ENCODE measurements at regions not wholly inside any gene's neighbourhood (a gene's known extent, or its start where the extent isn't known, plus 50 kb on each side); places are given as distances from the start of the nearest gene placed in this dataset.
A peak's percentile ranks its signal among the peaks of the same experiment; 100 is the strongest.

- Histone ChIP-seq H3K9me3 (no peaks in the 10 kb centered on the region), H3K4me1 (ENCODE audit: control insufficient read depth in 1 of 2, extremely low read depth in 1 of 2, insufficient read depth in 2 of 2, low read length in 2 of 2) (peaks cover 0 to 3% of the 10 kb centered on the region in 2 experiments), H3K36me3 (ENCODE audit: control insufficient read depth in 2 of 2, extremely low read depth in 1 of 2, insufficient read depth in 1 of 2, low read length in 1 of 2) (no peaks in the 10 kb centered on the region), H3K27me3 (replicated peaks in 1 of 2; ENCODE audit: control insufficient read depth in 2 of 2, extremely low read depth in 1 of 2, insufficient read depth in 2 of 2, low read length in 1 of 2) (no peaks in the 10 kb centered on the region), H3K4me3 (ENCODE audit: control insufficient read depth in 1 of 2, extremely low read depth in 1 of 2, low read length in 1 of 2) (no peak overlapping the region), H3K27ac (ENCODE audit: low read length) (no peak overlapping the region)
- peaks cover 11 to 17% of the 10 kb centered on the region in 2 donors for H3K27me3 Mint-ChIP-seq
- peaks cover 6 to 14% (median 8%) of the 10 kb centered on the region in 3 donors for H3K4me1 Mint-ChIP-seq
- ChIA-PET CTCF (interaction anchor here in 1 of 2 donors (0.5 kb wide), 1 partner anchor 347 kb away, joined by 3 read pairs; no protein-coding TSS in a partner anchor), POLR2A (interaction anchor here in 1 of 2 donors (0.7 kb wide), 1 partner anchor 18 kb away, joined by 8 read pairs; no protein-coding TSS in a partner anchor)
- H3K27ac Mint-ChIP-seq = no peak overlapping the region
- ATAC-seq (replicated peaks in 1 of 4) = no peak
- H3K36me3 Mint-ChIP-seq = no peaks in the 10 kb centered on the region
- DNase-seq = no peak
- no peak overlapping the region for H3K4me3 Mint-ChIP-seq
- H3K9me3 Mint-ChIP-seq = no peaks in the 10 kb centered on the region
Measured at GRCh38 chr1:186609183-186609582, 71.0 kb downstream of the PTGS2 start.

- 50% methylated on average over 2 of the region's 4 CpGs for WGBS (ENCODE audit: insufficient coverage)
- peak in 1 of 4 experiments; percentile 45 for ATAC-seq (replicated peaks in 1 of 4)
- Mint-ChIP-seq H3K27ac (no peak overlapping the region), H3K9me3 (no peaks in the 10 kb centered on the region), H3K36me3 (no peaks in the 10 kb centered on the region), H3K4me1 (no peaks in the 10 kb centered on the region), H3K27me3 (peaks cover 15 to 18% of the 10 kb centered on the region in 2 donors), H3K4me3 (no peak overlapping the region)
- POLR2A ChIA-PET = interaction anchor here in 1 of 2 donors (0.6 kb wide), 1 partner anchor 20 kb away, joined by 4 read pairs; no protein-coding TSS in a partner anchor
- CTCF ChIA-PET = interaction anchor here (0.6 to 1.1 kb wide), 4 partner anchors 9 to 382 kb away, joined by 3 to 5 read pairs (median 4); no protein-coding TSS in a partner anchor
- no peaks in the 10 kb centered on the region for H3K36me3 ChIP-seq (ENCODE audit: control insufficient read depth in 2 of 2, extremely low read depth in 1 of 2, insufficient read depth in 1 of 2, low read length in 1 of 2)
- H3K27me3 ChIP-seq (replicated peaks in 1 of 2; ENCODE audit: control insufficient read depth in 2 of 2, extremely low read depth in 1 of 2, insufficient read depth in 2 of 2, low read length in 1 of 2) = no peaks in the 10 kb centered on the region
- H3K9me3 ChIP-seq = no peaks in the 10 kb centered on the region
- no peaks in the 10 kb centered on the region for H3K4me1 ChIP-seq (ENCODE audit: control insufficient read depth in 1 of 2, extremely low read depth in 1 of 2, insufficient read depth in 2 of 2, low read length in 2 of 2)
- H3K27ac ChIP-seq (ENCODE audit: low read length) = no peak overlapping the region
- no peak overlapping the region for H3K4me3 ChIP-seq (ENCODE audit: control insufficient read depth in 1 of 2, extremely low read depth in 1 of 2, low read length in 1 of 2)
- DNase-seq = peak in 5 of 35 experiments; percentile 1 to 39 (median 4)
Measured at GRCh38 chr1:186605762-186606350, 74.4 kb downstream of the PTGS2 start.

GRCh38 chr1:186595969-186596368, 84.3 kb downstream of the PTGS2 start:
- H3K4me1 ChIP-seq (ENCODE audit: control insufficient read depth in 1 of 2, extremely low read depth in 1 of 2, insufficient read depth in 2 of 2, low read length in 2 of 2) = no peaks in the 10 kb centered on the region
- no peaks in the 10 kb centered on the region for H3K9me3 ChIP-seq
- H3K9me3 Mint-ChIP-seq = peaks cover 0 to 15% (median 11%) of the 10 kb centered on the region in 3 donors
- H3K27ac Mint-ChIP-seq = no peak overlapping the region
- no peak overlapping the region for H3K4me3 ChIP-seq (ENCODE audit: control insufficient read depth in 1 of 2, extremely low read depth in 1 of 2, low read length in 1 of 2)
- no peak overlapping the region for H3K27ac ChIP-seq (ENCODE audit: low read length)
- WGBS (ENCODE audit: insufficient coverage) = 4% methylated on average over 2 of the region's 3 CpGs
- H3K36me3 ChIP-seq (ENCODE audit: control insufficient read depth in 2 of 2, extremely low read depth in 1 of 2, insufficient read depth in 1 of 2, low read length in 1 of 2) = no peaks in the 10 kb centered on the region
- H3K27me3 ChIP-seq (replicated peaks in 1 of 2; ENCODE audit: control insufficient read depth in 2 of 2, extremely low read depth in 1 of 2, insufficient read depth in 2 of 2, low read length in 1 of 2) = no peaks in the 10 kb centered on the region
- H3K4me1 Mint-ChIP-seq = peaks cover 4 to 13% (median 5%) of the 10 kb centered on the region in 3 donors
- no peak for ATAC-seq (replicated peaks in 1 of 4)
- CTCF ChIA-PET = no interaction called here
- no peak for DNase-seq
- H3K4me3 Mint-ChIP-seq = no peak overlapping the region
- peaks cover 0 to 3% of the 10 kb centered on the region in 2 donors for H3K27me3 Mint-ChIP-seq
- no peaks in the 10 kb centered on the region for H3K36me3 Mint-ChIP-seq
- POLR2A ChIA-PET = no interaction called here

GRCh38 chr1:186578325-186579016, 101.8 kb downstream of the PTGS2 start:
- H3K4me1 ChIP-seq (ENCODE audit: control insufficient read depth in 1 of 2, extremely low read depth in 1 of 2, insufficient read depth in 2 of 2, low read length in 2 of 2) = no peaks in the 10 kb centered on the region
- H3K4me1 Mint-ChIP-seq = no peaks in the 10 kb centered on the region
- ChIA-PET POLR2A (no interaction called here), CTCF (no interaction called here)
- no peaks in the 10 kb centered on the region for H3K9me3 ChIP-seq
- H3K36me3 Mint-ChIP-seq = no peaks in the 10 kb centered on the region
- no peaks in the 10 kb centered on the region for H3K36me3 ChIP-seq (ENCODE audit: control insufficient read depth in 2 of 2, extremely low read depth in 1 of 2, insufficient read depth in 1 of 2, low read length in 1 of 2)
- no peak overlapping the region for H3K4me3 ChIP-seq (ENCODE audit: control insufficient read depth in 1 of 2, extremely low read depth in 1 of 2, low read length in 1 of 2)
- no peak overlapping the region for H3K27ac ChIP-seq (ENCODE audit: low read length)
- 80% methylated on average over 1 of the region's 5 CpGs for WGBS (ENCODE audit: insufficient coverage)
- peaks cover 0 to 1% of the 10 kb centered on the region in 2 experiments for H3K27me3 ChIP-seq (replicated peaks in 1 of 2; ENCODE audit: control insufficient read depth in 2 of 2, extremely low read depth in 1 of 2, insufficient read depth in 2 of 2, low read length in 1 of 2)
- peaks cover 5 to 8% (median 7%) of the 10 kb centered on the region in 3 donors for H3K9me3 Mint-ChIP-seq
- ATAC-seq (replicated peaks in 1 of 4) (no peak), DNase-seq (no peak)
- no peak overlapping the region for H3K27ac Mint-ChIP-seq
- no peak overlapping the region for H3K4me3 Mint-ChIP-seq
- H3K27me3 Mint-ChIP-seq = no peaks in the 10 kb centered on the region

- Histone ChIP-seq H3K9me3 (no peaks in the 10 kb centered on the region), H3K4me3 (ENCODE audit: control insufficient read depth in 1 of 2, extremely low read depth in 1 of 2, low read length in 1 of 2) (no peak overlapping the region), H3K27ac (ENCODE audit: low read length) (no peak overlapping the region), H3K4me1 (ENCODE audit: control insufficient read depth in 1 of 2, extremely low read depth in 1 of 2, insufficient read depth in 2 of 2, low read length in 2 of 2) (no peaks in the 10 kb centered on the region), H3K36me3 (ENCODE audit: control insufficient read depth in 2 of 2, extremely low read depth in 1 of 2, insufficient read depth in 1 of 2, low read length in 1 of 2) (no peaks in the 10 kb centered on the region), H3K27me3 (replicated peaks in 1 of 2; ENCODE audit: control insufficient read depth in 2 of 2, extremely low read depth in 1 of 2, insufficient read depth in 2 of 2, low read length in 1 of 2) (no peaks in the 10 kb centered on the region)
- Mint-ChIP-seq H3K27me3 (no peaks in the 10 kb centered on the region), H3K4me1 (no peaks in the 10 kb centered on the region), H3K9me3 (peaks cover 0 to 5% (median 4%) of the 10 kb centered on the region in 3 donors), H3K4me3 (no peak overlapping the region), H3K27ac (no peak overlapping the region), H3K36me3 (no peaks in the 10 kb centered on the region)
- DNase-seq (no peak), ATAC-seq (replicated peaks in 1 of 4) (no peak)
- 83% methylated on average over 1 of the region's 3 CpGs for WGBS (ENCODE audit: insufficient coverage)
- POLR2A ChIA-PET = no interaction called here
- CTCF ChIA-PET = no interaction called here
Measured at GRCh38 chr1:186577633-186578032, 102.6 kb downstream of the PTGS2 start.

GRCh38 chr1:186577216-186577615, 103.0 kb downstream of the PTGS2 start:
- no peaks in the 10 kb centered on the region for H3K4me1 ChIP-seq (ENCODE audit: control insufficient read depth in 1 of 2, extremely low read depth in 1 of 2, insufficient read depth in 2 of 2, low read length in 2 of 2)
- no peaks in the 10 kb centered on the region for H3K36me3 Mint-ChIP-seq
- no peaks in the 10 kb centered on the region for H3K4me1 Mint-ChIP-seq
- ChIA-PET CTCF (interaction anchor here in 1 of 2 donors (0.6 kb wide), 1 partner anchor 468 kb away, joined by 3 read pairs; no protein-coding TSS in a partner anchor), POLR2A (interaction anchor here in 1 of 2 donors (0.5 kb wide), 1 partner anchor 38 kb away, joined by 4 read pairs; no protein-coding TSS in a partner anchor)
- ATAC-seq (replicated peaks in 1 of 4) = no peak
- DNase-seq = no peak
- H3K36me3 ChIP-seq (ENCODE audit: control insufficient read depth in 2 of 2, extremely low read depth in 1 of 2, insufficient read depth in 1 of 2, low read length in 1 of 2) = no peaks in the 10 kb centered on the region
- no peak overlapping the region for H3K4me3 ChIP-seq (ENCODE audit: control insufficient read depth in 1 of 2, extremely low read depth in 1 of 2, low read length in 1 of 2)
- H3K9me3 ChIP-seq = no peaks in the 10 kb centered on the region
- H3K27me3 ChIP-seq (replicated peaks in 1 of 2; ENCODE audit: control insufficient read depth in 2 of 2, extremely low read depth in 1 of 2, insufficient read depth in 2 of 2, low read length in 1 of 2) = no peaks in the 10 kb centered on the region
- WGBS (ENCODE audit: insufficient coverage) = no CpG with 5 or more reads among the region's 2 CpGs
- H3K27ac Mint-ChIP-seq = no peak overlapping the region
- no peak overlapping the region for H3K27ac ChIP-seq (ENCODE audit: low read length)
- H3K4me3 Mint-ChIP-seq = no peak overlapping the region
- H3K9me3 Mint-ChIP-seq = peaks cover 0 to 4% (median under 1%) of the 10 kb centered on the region in 3 donors
- H3K27me3 Mint-ChIP-seq = no peaks in the 10 kb centered on the region
